NCI-H510A treated with DMSO at 0.1 percent for 48 hours (cell line): ENCODE measurements at regions not wholly inside any gene's neighbourhood (a gene's known extent, or its start where the extent isn't known, plus 50 kb on each side); places are given as distances from the start of the nearest gene placed in this dataset.
"Not testable (repeated sequence)": the region's sequence is repeated elsewhere in the genome, so short reads cannot be mapped to it uniquely, and the experiment has no call there.

Experiments used
- DNase-seq: peaks from one replicate; lab custom pipeline; 2025; lab: John Stamatoyannopoulos, UW

GRCh38 chr2:139550873-139551272 is 770.7 kb upstream of the NXPH2 start:
- DNase-seq: no peak

DNA sequence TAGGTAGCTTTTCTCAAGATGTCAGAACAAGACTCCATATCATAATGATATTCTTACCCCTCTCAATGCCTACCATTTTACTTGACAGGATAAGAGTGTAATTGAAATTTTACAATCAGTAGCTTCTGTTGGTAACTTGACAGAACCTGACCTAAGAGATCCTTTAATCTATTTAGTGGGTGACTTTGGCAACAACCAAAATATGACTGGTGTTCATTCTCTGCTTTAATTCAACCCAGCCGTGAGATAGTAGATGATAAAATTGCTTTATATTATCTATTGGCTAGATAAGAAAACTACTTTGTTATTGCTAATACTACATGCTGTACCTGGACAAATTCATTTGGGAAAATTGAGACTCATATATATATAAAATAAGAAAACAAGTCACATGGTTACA is 770.2 kb upstream of the NXPH2 start:
- DNase-seq: no peak

GRCh38 chr2:139544186-139544851 is 764.1 kb upstream of the NXPH2 start:
- no peak for DNase-seq

DNA sequence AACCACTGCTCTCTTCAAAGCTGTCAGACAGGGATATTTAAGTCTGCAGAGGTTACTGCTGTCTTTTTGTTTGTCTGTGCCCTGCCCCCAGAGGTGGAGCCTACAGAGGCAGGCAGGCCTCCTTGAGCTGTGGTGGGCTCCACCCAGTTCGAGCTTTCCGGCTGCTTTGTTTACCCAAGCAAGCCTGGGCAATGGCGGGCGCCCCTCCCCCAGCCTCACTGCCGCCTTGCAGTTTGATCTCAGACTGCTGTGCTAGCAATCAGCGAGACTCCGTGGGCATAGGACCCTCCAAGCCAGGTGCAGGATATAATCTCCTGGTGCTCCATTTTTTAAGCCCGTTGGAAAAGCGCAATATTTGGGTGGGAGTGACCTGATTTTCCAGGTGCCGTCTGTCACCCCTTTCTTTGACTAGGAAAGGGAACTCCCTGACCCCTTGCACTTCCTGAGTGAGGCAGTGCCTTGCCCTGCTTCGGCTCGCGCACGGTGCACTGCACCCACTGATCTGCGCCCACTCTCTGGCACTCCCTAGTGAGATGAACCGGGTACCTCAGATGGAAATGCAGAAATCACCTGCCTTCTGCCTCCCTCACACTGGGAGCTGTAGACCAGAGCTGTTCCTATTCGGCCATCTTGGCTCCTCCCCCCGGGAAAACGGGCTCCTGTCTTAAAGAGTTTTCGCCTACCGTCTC is 758.3 kb upstream of the NXPH2 start:
- not testable (repeated sequence) for DNase-seq

DNA sequence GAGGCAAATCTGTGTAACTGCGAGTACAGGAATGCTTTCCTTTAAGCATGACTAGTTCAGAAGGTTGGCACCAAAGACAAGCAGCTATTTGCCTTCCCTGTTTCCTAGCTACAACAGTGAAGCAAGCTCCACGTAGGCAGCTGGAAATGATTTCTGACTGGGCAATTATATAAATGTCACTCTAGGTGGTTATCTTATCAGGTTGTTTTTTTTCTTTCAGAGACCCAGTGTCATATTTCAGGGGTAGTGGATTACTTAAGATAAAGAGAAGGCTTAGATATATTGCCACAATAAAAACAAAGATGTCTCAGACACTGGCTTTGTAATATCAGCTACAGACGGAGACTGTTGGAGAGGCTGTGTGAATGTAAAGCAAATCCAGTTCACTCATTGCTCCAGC is 748.9 kb upstream of the NXPH2 start:
- DNase-seq: no peak

GRCh38 chr2:139526781-139527180 is 746.6 kb upstream of the NXPH2 start:
- DNase-seq: no peak

DNA sequence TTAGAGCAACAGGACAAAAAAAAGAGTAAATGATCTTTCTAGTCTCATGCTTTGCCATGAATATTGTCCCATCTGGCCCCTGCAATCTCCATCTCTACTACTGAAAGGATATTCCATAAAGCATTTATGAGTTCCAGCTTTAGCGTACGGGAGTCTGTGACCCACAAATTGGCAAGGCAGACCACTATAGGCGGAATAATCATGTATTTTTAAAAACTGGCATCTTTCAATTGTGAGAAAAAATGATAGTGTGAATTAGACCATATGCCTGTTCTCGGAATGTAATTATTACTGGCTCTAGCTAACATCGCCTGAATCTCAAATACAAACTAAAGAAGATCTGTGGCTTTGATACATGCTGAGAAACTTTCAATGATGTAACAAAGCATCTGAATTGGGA is 738.1 kb upstream of the NXPH2 start:
- no peak for DNase-seq

- DNase-seq: no peak
These were observed 734.8 kb upstream of the NXPH2 start for GRCh38 chr2:139514951-139515350.

DNA sequence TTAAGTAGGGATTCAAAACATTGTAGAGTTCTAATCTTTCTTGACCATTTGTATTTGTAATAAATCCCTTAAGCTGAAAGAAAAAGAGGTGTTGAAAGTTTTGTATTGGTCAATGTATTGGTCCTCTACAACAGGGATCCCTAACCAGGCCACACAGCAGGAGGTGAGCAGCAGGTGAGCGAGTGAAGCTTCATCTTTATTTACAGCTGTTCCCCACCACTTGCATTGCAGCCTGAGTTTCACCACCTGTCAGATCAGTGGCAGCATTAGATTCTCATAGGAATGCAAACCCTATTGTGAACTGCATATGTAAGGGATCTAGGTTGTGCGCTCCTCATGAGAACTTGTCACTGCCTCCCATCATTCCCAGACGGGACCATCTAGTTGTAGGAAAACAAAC is 715.7 kb upstream of the NXPH2 start:
- peak; percentile 48 for DNase-seq

DNA sequence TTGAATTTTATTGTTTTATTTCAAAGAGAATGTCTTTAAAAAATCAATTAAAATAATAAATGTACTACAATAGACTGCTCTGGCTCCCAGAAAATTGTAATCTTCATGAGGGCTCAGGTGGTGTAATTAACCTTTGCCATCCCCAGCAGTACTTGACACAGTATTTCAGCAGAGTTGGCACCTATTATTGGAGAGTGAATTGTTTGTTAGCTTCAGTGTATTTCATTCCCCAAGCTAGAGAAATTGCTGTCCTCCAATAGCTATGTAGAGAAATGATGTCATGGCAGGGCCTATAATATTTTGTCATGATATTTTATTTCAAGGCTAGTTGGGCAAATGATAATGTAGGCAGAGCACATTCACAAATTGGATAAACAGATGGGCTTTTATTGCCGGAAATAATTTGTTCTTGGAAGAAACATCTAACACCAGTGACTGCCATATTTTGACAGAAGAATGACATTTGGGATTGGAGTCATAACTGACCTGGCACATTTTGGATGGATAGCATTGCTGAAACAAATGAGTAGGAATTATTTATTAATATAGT is 712.0 kb upstream of the NXPH2 start:
- no peak for DNase-seq

GRCh38 chr2:139480161-139480650 is 700.0 kb upstream of the NXPH2 start:
- DNase-seq: no peak

DNA sequence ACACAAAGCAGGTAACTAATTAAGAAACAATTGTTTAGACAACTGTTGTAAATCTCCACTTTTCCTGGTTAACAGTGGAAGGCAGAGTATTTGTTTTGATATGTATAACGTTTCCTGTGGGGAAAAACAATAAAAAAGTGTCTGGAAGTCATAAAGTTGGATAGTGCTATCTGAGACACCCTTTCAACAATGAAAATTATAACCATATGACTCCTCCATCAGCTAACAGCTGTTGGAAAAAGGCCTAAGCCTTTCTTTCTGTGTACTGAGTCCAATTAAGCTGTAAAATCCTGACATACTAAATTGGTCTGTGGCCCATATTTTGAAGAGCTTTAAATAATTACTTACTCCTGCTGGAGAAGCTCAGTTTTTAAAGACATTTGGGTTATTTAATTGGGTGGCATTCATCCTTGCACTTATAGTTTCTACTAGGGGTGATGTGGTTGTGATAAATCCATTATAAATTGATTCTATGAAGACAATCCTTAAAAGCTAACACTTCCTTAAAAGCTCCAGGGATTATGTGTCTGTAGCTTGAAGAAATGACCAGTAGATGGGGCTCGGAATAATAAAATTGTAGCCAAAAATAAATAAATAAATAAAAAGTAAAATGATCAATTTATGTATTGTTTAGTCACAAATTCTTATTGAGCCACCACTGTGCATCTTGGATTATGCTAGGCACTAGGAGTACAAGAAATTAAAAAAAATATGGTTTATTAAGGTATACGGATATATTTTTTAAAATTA is 698.1 kb upstream of the NXPH2 start:
- no peak for DNase-seq

GRCh38 chr2:139477618-139478017 is 697.4 kb upstream of the NXPH2 start:
- no peak for DNase-seq

GRCh38 chr2:139469985-139470384 is 689.8 kb upstream of the NXPH2 start:
- DNase-seq: no peak

- no peak for DNase-seq
These were observed 685.6 kb upstream of the NXPH2 start for GRCh38 chr2:139465789-139466188.

- no peak for DNase-seq
These were observed 677.7 kb upstream of the NXPH2 start for GRCh38 chr2:139457873-139458272.

DNA sequence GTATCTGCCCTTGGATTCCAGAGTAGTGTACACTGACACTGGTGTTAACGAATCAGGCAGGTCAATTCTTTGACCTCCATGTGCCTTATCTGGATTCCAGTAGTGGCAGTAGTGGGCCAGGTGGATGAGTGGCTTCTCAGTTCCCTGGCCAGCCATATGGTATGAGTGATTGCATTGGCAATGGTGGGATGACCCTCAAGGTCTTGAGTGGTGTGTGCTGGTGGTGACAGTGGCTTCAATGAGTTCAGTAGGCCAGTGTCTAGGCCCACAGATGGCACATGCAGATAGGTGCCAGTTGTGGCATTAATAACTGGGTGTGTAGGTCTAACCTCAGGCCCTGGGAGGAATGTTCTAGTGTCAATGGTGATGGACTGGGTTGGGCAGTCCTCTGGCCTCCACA is 674.1 kb upstream of the NXPH2 start:
- no peak for DNase-seq

DNA sequence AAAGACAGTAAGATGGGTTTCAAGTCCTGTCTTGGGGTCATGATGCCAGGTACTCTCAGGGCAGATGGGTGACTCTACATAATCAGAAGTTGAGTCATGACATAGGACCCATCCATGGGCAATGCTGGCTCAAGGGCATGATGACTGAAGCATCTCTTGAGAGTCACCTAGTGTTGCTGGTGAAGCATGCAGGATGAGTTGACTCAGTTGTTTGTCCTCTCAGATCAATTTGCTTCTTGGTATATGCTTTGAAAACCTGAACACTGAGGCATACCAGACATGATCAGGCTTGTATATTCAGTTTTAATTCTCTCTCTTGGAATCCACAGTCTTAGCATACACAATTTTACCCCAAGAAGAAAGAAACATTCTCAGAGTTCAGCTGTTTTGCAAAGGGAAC is 658.9 kb upstream of the NXPH2 start:
- no peak for DNase-seq

GRCh38 chr2:139438478-139438877 is 658.3 kb upstream of the NXPH2 start:
- DNase-seq: no peak

DNA sequence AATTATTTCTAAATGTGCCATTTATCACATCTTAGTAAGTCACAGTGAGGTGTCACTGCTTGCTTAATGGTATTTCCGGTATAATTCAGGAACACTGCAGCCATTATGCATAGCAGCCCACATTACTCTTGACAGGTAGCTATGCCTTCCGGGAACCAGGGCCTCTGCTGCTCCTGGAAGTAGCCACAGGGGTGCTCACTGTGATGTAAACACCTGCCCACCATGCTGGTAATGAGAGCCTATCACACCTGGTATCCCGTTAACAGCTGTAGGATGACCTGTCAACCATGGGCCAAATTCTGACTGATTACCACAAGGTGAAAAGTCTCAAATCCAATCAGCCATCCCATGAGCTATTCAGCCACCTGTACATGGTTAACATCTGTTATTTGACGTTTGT is 647.0 kb upstream of the NXPH2 start:
- DNase-seq: no peak

GRCh38 chr2:139424101-139424500 is 643.9 kb upstream of the NXPH2 start:
- no peak for DNase-seq

DNA sequence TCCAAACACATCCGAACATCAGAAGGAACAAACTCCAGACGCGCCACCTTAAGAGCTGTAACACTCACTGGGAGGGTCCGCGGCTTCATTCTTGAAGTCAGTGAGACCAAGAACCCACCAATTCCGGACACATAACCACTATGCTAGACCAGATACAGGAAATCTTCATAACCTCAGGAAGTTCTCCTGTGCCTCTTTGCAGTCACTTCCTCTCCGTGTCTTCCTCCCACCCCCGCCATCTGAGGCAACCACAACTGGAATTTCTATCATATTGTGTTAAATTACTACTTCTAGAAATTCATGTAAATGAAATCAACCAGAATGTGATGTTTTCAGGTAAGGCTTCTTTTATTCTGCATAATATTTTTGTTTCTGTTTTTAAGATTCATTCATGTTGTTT is 631.0 kb upstream of the NXPH2 start:
- DNase-seq: no peak

DNA sequence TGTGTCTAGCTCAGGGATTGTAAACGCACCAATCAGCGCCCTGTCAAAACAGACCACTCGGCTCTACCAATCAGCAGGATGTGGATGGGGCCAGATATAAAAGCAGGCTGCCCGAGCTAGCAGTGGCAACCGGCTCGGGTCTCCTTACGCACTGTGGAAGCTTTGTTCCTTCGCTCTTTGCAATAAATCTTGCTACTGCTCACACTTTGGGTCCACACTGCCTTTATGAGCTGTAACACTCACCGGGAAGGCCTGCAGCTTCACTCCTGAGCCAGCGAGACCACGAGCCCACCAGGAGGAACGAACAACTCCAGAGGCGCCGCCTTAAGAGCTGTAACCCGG is 630.6 kb upstream of the NXPH2 start:
- not testable (repeated sequence) for DNase-seq
